Stimulated activated CD8-positive, alpha-beta memory T cell treated with anti-CD3 and anti-CD28 coated beads, Interleukin-4, amount 100 ng/mL, for 4 hours (primary cell): ENCODE measurements at regions not wholly inside any gene's neighbourhood (a gene's known extent, or its start where the extent isn't known, plus 50 kb on each side); places are given as distances from the start of the nearest gene placed in this dataset.

ENCODE experiments used
- DNase-seq, 2 donors: peaks; one replicate each; pipeline ENCODE4 v3.0.0-alpha.2; 2020; ENCODE audit warnings: low read depth in 2 of 2, low spot score in 1 of 2

DNA sequence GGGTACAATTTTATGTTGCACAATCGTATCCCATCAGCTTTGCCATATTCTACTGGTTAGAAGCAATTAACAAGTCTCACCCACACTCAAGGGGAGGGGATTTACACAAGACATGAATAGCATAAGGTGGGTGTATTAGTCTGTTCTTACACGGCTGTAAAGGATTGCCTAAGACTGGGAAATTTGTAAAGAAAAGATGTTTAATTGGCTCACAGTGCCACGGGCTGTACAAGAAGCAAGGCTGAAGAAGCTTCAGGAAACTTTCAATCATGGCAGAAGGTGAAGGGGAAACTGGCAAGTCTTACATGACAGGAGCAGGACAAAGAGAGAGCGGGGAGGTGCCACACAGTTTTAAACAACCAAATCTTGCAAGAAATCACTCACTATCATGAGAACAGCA, 231.8 kb upstream of the AMIGO2 start:
- DNase-seq = no peak

DNA sequence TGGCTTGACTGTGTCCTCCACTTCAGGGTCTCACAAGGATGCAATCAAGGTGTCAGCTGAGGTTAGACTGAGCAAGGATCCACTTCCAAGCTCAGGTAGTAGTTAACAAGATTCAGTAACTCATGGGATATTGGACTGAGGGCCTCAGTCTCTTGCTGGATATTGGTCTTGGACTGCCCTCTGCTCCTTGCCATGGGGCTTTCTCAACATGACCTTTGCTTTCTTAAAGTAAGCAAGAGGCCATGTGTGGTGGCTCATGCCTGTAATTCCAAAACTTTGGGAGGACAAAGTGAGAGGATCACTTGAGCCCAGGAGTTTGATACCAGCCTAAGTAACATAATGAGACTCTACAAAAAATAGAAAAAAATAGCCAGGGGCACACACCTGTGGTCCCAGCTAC, 231.3 kb upstream of the AMIGO2 start:
- no peak for DNase-seq

DNA sequence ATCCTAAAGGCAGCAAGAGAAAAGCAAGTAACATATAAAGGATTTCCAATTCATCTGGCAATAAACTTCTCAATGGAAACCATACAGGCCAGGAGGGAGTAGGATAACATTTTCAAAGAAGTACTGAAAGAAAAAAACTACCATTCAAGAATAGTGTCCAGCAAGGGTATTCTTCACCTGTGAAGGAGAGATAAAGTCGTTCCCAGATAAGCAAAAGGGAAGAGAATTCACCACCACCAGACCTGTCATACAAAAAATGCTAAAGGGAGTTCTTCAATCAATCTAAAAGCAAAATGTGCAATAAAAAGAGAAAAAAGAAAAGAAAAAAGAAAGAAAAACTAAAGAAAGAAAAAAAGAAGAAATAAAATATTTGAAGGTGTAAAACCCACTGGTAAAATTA, 228.9 kb upstream of the AMIGO2 start:
- DNase-seq = no peak

DNA sequence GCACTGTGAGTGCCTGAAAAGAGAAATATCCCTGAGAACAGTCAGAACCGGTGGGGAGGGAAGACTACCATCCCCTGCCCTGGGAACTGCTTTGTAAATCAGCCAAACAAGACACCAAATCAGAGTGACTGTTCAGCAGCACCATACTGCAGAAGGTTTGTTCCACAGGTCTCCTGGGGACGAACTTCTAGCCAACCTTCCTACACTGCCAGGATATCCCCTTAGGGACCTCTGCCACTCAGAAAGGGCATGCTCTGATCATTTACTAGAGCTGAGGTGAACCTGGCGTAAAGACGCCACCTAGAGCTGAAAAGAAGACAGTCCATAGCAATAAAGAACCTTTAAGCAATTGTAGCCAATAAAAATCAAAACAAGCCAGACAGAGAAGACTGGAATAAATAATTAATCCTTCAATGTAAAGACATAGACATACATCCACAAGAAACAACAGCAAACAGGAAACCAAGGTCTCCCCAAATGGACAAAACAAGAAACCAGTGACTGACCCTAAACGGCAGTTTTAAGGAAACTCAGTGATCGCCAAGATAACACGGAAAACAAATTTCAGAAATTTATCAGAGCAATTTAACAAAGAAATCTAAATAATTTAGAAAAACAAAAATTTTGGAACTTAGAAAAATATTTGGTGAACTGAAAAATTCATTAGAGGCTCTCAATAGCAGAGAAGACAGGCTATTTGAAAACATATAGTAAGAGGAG, 228.1 kb upstream of the AMIGO2 start:
- DNase-seq = no peak

GRCh38 chr12:47306773-47307679, 227.3 kb upstream of the AMIGO2 start:
- DNase-seq = peak; percentile 33 to 43

- no peak for DNase-seq
Measured at GRCh38 chr12:47306130-47306529, 226.4 kb upstream of the AMIGO2 start.

DNA sequence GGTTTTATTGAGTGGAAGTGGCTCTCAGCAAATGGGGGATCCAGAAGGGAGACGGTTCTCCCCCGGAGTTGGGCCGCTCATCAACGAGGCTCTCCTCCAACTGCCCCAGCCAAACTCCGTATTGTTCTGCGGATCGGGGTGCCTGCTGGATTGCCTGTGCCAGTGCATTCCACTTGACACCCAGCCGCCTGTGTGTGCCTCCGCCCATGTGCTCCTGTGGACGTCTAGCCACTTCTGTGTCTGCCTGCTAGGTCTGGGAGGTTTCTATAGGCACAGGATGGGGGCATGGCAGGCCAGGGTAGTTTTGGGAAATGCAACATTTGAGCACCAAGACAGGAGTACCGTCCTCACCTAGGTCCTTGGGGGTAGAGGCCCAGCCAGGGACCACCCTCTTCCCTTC, 225.7 kb upstream of the AMIGO2 start:
- DNase-seq = no peak

GRCh38 chr12:47303995-47304560, 224.3 kb upstream of the AMIGO2 start:
- DNase-seq = no peak

DNA sequence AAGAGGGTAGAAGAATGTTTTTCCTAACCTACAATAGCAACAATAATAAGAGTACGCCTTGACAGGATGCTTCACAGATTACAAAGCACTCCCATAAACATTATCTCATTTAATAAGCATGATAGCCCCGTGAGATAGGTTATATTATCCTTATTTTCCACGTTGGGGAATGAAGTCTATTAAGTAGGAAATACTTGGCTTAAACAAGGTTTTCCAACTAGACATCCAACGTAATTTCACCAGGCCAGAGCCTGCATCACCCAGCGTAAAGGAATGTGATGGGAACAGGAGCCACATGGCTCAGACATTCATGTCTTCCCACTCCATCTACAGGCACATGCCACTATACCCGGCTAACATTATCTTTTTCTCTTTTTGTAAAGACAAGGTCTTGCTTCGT, 223.4 kb upstream of the AMIGO2 start:
- no peak for DNase-seq

DNA sequence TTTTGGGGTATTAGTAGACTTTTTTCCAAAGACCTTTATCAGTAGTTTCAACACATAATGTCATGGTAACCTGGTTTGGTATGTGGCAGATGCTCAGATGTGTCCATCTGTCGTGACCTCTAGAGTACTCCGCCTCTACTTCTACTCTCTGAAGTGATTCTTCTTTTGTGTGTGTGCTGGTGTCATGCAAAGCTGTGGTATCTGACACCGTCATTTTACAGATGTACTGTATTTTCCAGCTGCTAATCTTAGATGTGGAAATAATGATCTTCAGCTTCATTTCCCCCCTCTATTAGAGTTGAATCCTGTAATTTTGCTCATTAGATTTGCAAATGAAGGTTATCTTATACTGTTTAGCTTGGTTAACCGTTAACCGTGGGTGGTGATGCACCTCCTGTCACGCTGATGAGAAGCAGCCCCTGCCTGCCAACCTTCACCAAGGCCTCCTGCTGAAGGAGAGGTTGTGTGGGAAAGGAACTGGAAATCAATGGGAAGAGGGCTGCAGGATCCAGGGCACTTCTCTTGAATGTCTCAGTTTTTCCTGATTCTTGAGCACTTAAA, 222.4 kb upstream of the AMIGO2 start:
- DNase-seq = no peak

GRCh38 chr12:47299586-47299985, 219.8 kb upstream of the AMIGO2 start:
- no peak for DNase-seq

DNA sequence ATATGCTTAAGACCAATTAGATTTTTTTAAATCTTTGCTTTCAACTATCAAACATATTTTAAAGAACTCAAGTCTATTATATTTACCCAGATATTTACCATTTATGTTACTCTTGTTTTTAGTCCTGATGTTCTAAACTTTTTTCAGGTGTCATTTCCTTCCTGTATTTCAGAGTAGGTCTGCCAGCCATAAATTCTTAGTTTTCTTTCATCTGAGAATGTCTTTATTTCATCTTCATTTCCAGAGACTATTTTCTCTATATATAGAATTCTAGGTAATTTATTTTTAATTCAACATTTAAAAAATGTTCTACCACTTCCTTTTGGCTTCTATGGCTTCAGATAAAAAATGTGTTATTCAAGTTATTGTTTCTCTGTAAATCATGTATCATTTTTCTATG, 218.2 kb upstream of the AMIGO2 start:
- no peak for DNase-seq

DNA sequence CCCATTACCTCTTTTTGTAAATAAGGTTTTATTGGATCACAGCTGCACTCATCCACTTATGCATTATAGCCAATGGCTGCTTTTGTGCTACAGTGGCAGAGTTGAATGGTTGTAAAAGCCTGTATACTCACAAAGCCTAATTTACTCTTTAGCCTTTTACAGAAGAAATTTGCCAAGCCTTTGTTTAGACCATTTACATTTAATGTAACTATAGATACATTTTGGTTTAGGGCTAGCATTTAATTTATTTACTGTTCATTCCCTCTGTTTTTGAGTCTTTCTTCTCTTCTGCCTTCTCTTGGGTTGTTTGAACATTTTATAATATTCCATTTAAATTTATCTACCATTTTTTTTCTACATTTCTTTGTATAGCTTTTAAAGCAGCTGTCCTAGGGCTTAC, 217.1 kb upstream of the AMIGO2 start:
- no peak for DNase-seq

DNA sequence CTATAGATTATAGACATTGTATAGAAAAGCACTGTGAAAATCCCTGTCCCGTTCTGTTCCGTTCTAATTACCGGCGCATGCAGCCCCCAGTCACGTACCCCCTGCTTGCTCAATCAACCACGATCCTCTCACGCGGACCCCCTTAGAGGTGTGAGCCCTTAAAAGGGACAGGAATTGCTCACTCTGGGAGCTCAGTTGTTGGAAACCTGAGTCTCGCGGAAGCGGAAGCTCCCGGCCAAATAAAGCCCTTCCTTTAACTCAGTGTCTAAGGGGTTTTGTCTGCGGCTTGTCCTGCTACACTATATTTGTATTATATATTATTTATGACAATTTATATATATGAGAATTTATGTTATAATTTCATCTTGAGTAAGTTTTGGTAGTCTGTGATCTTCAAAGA, 213.6 kb upstream of the AMIGO2 start:
- DNase-seq = no peak

- DNase-seq = no peak
Measured at GRCh38 chr12:47286676-47287075, 206.9 kb upstream of the AMIGO2 start.
